T1000 (cell line): ENCODE measurements at regions not wholly inside any gene's neighbourhood (a gene's known extent, or its start where the extent isn't known, plus 50 kb on each side); places are given as distances from the start of the nearest gene placed in this dataset.
A peak's percentile ranks its signal among the peaks of the same experiment; 100 is the strongest.
"Not testable (repeated sequence)": the region's sequence is repeated elsewhere in the genome, so short reads cannot be mapped to it uniquely, and the experiment has no call there.

Experiments
- DNase-seq: peaks from one replicate; lab custom pipeline; 2025; ENCODE audit warnings: mixed read lengths; lab: John Stamatoyannopoulos, UW

DNA sequence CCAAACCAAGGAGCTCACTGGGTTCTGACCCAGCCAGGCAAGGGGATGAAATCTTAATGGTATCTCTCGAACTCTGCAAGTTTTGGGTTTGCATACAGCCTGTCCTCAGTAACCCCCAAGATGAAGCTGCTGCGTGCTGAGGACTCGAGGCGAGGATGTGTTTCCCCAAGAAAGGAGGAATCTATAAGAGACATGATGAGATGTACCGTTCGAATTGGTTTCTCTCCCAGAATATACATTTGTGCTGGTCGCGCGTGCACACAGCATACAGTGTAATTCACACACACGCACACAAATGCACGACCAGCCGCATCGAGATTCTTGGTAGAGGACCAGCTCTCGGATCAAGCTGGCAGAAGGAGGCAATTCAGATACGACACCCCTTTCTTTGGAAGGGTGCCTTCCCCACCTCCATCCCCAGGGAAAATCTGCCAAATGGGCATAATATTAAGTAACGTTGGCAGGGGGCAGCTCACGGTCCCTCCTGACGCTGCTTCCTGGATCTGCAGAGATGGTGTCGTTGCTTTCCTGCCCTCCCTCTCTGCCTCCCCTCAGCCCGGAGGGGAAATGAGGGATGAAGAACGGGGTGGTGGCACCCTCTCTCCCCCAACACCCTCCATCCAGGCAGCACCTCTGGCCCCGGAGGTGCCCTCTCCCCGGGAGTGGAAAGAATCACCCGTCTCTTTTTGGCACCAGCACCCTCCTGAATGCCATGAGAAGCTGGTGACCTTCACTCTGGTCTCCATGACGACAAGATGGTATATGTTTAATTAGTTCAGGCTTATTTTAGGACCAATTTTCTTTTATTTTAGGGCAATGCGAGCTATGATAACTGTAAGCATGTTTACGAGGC, 310.2 kb downstream of the ZNF536 start:
- no peak for DNase-seq

DNA sequence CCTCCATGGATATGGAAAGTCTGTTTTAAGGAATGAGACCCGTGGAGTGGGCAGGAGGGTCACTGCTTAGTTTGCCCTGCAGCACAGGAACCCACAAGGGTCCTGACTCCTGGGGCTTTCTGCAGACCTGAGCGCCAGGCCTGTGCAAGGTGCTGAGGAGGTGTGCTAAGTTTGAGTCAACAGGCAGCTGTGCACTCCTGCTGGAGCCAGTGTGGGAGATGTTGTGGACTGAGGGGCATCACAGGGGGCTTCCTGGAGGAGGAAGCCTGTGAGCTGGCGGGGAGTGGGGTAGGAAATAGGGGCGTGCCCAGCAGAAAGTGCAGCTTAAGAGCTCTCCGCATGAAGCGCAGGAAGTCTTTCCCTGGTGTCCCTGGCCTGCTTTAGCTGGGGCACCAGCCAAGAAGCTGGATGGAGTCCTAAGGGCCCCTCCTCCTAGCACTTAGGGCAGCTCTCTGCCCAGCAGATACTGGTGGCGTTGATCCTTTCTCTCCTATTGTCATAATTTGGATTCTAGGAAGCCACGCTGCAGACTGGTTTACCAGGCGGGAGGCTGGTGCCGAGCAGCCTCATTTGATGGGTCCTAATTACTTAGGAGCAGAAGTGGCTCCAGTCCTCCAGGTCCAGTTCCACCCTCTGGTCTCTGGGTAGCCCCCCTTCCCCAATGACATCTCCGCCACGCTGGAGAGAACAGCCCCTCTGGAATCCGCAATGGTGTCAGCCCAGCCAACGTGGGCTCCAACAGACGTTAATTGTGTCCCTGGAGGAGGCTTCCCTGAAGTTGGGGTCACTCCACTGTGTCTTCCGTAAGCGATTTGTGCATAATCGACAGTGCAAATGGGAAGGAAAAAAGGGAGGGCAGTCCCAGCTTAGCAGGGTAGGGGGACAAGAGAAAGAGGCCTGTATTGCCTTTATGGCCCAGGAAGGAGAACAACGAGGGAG, 309.2 kb downstream of the ZNF536 start:
- no peak for DNase-seq

DNA sequence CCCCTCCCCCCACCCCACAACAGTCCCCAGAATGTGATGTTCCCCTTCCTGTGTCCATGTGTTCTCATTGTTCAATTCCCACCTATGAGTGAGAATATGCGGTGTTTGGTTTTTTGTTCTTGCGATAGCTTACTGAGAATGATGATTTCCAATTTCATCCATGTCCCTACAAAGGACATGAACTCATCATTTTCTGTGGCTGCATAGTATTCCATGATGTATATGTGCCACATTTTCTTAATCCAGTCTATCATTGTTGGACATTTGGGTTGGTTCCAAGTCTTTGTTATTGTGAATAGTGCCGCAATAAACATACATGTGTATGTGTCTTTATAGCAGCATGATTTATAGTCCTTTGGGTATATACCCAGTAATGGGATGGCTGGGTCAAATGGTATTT, 308.2 kb downstream of the ZNF536 start:
- not testable (repeated sequence) for DNase-seq

DNA sequence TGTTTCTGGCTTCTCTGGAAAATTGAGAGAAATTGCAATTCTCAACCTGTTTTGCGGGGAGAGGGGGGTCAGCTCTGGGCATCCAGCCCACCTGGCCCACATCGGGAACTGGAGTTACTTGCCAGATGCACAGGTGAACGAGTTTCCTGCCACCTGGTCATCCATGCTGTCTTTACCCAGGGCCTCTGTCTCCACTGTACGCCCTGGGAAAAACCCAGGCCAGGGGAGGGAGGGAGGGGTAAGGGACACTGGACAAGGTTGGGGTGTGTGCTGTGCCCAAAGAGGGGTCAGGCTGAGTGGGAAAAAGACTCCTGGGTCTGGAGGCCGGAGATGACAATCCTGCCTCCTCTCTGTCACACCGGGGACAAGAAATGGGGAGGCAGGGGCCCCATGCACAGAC, 307.6 kb downstream of the ZNF536 start:
- DNase-seq, result no peak

DNA sequence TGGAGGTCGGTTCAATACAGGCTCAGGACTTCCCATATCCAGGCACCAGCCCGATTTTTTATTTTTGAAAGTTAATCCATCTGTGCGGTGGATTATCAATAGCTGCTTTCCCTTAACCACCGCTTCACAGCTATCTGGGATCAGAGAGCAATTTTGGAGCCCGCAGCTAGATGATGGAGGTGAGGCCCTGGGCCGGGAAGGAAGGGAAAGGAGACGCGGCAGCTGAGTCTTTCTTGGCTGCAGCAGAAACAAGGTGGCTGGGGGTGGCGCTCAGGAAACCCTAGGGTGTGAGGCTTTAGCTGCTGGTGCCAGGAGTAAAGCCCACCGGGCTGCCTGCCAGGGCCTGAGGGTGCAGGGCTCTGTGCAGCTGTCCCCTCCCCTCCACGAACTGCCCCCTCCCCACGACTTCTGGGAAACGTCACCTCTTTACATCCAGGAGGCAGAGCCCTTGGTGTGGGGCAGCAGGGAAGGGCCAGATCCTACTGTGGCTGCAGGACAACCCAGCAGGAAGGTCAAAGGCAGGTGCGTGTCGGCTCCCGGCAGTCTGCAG, 307.0 kb downstream of the ZNF536 start:
- DNase-seq, result no peak

DNA sequence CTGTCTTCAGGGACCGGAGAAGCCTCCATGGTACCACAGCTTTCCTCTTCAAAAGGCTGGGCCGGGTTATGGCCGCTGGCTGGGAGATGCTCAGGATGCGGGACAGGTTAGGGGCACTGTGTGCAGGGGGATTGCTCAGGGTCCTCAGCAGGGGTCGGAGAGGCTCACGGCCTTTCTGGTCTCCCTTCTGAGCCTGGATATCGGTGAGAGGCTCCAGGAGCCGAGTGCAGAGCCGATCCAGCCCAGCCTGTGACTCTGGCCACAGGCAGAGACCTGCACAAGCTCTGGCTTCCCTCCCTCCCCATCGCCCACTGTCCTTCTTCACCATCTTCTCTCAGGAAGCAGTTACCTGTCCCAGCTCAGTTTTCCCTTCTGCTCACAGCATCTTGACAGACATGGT, 306.0 kb downstream of the ZNF536 start:
- no peak for DNase-seq

DNA sequence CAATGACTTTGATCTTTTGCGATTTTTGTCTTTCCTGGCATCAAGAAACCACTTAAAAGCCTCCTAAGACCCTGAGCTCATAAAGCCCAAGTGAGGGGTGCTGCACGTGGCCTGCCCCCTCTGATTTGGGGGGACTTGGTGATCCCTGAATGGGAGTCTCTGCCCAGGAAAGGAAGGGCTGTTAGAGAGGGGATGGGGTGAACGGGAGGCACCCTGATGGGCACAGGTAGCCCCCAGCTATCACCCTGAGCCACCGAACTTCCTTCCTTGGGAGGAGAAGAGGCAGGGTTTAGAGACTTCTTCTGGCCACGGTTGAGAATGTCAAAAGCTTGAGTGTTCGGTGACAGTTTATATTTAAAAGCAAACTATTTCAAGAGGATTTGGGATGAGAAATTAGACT, 305.5 kb downstream of the ZNF536 start:
- no peak for DNase-seq

DNA sequence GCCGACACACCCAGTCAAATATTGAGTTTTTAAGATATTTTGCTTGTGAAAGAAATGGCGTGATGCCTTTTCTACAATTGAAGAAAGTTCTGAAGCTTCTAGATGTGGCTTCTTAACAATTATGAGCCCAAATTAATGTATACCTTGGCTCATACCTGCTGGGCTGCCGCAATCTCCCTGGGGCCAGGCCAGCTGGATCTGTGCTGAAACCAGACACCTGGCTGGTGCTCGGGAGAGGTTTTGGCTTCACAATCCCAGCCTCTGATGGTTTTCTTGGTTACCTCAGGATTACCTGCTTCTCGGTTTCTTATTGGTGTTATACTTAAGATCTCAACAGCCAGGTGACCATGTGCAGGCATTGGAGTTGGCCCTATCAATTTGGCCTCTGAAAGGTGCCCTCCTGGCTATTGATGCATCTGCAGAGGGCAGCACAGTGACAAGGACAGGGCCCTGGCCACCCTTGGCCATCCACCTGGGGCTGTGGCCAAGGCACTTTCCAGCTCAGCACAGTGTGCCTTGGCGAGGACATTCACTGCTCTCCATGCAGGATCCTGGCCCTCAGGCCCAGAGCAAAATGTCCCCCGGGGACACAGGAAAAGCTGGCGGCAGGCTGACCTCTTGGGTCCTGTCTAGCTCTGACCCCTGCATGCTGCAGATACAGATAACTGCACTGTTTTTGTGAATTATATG, 305.0 kb downstream of the ZNF536 start:
- no peak for DNase-seq

DNA sequence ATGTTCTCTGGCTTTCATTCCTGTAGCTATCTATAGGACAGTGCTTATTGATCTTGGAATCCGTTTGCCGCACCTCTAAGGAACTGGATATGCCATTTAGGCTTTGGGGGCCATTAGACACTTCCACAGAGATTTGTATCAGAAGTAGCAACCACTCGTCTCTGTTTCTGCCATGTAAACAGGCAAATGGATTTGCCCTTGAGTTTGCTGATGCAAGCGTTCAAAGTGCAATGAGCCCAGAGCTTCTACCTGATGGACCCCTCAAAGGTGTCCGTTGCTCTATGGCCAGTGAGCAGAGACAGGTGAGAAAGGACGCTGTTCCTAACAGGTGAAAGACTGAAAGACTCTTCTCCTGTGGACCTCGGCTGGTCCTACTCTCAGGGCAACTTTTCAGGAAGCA, 302.9 kb downstream of the ZNF536 start:
- DNase-seq, result no peak

DNA sequence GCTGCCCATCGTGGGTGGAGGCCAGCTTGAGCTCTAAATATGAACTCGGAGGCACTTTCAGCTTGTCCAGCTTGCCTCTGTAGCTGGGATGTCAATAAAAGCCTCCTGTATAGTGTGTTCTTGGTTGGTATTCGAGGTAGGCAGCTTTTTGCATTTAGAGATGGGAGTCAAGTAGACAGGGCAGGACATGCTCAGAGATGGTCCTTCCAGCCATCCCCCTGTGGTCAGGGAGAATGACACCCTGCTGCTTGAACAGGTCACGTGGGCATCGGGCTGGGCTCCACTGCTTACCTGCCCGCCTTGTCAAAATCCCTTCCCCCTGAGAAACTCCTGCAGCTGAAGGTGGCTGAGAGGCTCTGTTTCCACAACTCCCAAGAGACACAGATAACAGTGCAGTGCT, 302.5 kb downstream of the ZNF536 start:
- no peak for DNase-seq

DNA sequence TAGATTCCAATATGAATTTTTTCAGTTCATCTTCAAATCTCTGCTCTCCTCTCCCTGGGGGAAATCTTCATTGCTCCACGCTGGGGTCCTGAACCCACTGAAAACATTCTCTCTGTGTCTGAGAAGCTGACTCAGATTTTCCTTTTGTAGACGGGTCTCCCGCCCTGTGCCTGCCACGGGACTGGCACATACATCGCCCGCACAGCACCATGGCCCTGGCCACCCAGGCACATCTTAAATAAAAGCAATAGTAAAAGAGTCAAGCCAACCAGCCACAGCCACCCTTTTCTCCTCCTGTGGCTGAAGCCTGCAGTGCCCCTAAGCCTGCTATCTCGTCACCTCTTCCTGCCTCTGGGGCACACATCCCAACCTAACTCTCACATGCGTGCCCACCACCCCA, 301.2 kb downstream of the ZNF536 start:
- DNase-seq, result no peak

DNA sequence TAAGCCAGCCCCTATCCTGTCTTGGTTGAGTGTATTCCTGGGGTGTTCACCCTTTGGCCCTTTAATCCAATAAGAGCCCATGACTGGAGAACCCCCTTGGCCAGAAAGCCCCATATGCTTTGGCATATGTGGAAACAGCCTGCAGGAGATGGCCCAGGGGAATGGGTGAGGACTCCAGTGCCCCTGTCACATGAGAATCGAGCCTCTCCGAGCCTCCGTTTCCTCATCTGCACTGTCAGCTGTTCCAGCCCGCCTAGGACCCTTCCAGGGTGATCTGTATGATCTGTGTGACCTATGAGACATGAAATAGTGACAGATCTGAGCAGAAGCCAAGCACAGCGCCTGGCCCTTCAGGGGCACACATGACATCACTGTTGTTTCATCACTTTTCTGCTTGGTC, 300.7 kb downstream of the ZNF536 start:
- DNase-seq, result no peak

DNA sequence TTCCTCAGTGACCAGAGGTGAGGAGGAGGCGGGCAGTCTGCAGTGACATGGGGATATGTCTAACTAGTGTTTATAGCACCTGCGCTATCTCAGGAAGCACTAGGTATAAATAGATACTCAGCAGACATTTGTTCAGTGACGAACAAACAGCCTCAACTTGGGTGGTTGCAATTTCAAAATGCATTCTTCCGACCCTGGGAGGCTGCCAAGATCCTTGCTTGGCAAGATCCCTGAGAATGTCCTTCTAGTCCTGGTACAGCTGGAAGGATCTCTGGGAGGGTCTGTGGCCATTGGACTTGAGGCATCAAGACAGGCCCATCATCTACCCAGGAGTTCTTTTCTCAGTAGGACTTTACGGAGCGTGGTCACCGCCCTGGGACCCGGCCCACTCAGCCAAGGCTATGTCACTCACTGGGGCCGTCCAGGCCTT, 299.5 kb downstream of the ZNF536 start:
- DNase-seq, result no peak

DNA sequence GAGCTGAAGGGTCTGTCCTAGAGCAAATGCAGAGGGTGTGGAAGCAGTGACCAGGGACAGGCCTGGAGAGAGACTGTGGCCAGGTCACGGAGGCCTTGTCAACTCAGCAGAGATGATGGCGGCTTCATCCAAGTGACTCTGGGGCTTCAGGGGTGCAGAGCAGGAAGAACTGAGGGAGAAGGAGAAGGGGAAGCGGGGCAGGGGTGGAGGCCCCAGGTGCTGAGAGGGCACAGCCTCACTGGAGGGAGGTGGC, 299.1 kb downstream of the ZNF536 start:
- no peak for DNase-seq

DNA sequence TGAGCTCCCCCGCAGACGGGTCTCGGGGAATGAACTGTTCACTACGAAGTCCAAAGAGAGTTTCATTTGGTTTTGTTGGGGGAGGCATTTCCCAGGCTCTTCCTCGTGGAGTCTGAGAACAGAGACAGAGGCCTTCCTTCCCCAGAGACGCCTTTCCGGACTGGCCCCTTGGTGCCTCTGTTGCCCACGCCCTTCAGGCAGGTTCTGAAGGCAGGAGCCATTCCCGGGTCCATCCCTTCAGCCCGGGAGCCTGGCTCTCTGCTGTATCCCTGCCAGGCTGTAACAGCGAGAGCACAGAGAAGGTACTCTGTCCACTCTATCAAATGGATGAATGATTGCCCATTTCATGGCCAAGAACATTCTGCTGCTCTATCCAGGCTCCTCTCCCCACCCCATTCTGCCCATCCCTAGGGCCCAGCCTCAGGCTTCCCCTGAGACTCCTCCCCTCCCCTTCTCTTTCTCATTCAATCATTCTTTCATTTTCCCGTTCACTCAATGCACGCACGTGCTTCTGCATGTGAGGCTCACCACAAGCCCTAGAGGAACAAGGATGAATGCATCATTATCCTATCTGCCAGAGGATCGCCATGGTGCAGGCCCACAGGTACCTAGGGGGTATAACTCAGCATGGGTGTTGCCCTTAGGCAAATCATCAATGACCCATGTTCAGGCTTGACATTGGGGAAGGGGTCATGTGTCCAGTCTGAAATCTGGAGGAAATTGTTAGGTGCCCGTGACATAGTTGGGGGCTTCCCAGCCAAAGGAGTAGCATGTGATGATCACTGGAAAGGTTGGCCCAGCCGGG, 298.6 kb downstream of the ZNF536 start:
- no peak for DNase-seq

DNA sequence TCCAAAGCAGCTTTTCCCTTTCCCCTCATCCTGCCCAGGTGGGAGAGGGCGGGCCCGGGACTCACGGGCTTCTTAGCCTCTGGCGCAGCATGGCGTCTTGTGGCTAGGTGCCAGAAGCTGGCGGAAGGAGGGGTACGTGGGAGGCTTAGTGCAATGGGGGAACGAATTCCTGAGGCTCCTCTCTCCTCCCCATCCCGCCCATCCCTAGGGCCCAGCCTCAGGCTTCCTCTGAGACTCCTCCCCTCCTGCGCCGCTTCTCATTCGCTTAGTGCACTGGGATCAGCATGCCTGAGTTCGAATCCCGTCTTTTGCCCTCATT, 297.8 kb downstream of the ZNF536 start:
- no peak for DNase-seq

DNA sequence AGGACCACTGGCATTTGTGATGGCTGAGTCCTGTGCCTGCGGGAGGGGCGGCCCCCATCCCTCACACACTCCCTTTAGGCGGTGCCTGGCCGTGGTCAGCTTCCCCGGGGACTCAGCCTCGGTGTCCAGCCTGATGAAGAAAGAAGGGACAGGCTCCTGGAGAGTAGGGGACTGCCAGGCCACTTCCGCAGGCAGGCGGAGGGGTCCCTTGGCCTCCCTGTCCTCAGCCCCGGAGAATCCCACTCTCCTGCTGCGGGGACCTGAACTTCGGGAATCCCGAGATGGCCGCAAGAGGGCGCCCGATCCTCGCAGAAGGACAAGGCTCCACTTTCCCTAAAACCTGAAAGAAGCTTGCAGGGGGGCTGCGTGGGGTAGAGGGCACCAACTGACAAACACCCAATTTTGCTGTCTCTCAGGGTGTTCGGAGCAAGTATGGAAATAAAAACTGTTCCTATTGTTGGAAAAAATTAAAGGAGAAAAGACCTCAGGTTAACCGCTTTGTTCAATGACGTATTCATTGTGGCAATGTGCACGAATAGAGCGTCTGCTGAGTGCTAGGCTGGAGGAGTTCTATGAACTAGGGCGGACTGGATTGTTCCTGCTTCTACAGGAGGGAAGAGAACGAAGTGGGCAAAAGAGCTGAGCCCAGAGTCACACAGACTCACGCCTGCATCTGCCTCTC, 297.3 kb downstream of the ZNF536 start:
- DNase-seq, result peak; percentile 19

DNA sequence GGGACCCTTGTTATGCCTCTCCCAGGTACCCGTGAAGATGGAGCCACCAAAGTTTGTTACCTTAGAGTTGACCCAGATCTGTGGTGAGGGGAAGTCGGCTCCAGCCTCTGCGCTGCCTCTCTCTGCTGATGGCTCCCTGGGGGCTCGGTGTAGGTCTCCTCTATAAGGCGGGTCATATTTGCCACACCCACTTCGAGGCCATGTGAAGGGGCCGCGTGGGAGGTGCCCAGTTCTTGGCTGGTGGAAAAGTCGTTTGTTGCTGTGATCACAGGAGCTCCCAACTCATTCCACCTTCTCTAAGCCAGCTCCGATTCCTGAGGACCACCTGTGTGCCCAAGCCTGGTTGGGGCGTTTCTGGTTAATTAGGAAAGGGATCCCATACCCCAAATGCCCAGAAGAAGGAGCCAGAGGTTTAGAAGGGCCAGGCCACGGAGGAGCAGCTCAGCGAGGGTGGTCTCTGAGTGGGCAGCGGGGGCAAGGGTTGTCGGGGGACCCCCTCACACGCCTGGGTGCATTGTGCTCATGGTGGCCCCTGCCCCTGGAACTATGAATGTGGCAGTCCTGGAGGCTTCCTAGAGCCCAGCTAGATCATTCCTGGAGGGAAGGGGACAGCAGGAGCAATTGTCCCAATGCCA, 296.5 kb downstream of the ZNF536 start:
- no peak for DNase-seq

DNA sequence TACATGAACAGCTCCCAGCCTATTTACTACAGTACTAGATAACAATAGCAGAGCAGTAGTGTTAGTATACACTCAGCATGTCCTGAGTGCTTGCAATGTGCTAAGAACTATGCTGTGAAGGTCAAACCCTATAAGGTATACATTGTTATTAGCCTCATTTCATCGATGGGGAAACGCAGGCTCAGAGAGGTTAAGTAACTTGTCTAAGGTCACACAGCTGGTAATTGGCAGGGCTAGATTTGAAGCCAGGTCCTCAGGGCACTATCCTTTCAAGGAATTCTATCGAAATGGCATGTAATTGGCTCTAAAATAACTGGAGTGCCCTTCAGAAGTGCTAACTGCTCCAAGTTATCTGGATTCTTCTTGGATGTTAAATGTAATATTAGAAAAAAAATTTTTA, 295.6 kb downstream of the ZNF536 start:
- no peak for DNase-seq

DNA sequence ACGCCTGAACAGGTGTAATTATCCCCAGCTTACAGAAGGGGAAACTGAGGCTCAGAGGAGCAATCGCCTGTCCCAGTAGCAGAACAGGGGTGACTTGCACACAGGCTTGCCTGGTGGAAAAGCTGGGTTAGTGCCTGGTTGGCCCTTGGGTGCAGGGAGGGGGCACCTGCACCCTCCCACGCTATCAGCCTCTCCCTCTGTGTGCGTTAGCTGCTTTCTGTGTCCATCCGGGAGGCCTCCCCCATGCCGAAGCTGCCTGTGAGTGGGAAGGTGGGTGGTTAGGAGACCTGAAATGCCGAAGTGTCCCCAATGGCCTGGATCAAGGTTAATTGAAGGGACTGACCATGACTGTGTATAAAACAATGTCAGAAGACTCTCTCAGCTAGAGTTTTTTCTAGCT, 295.0 kb downstream of the ZNF536 start:
- no peak for DNase-seq
